HPDE6-E6E7 (cell line): ENCODE measurements at regions not wholly inside any gene's neighbourhood (a gene's known extent, or its start where the extent isn't known, plus 50 kb on each side); places are given as distances from the start of the nearest gene placed in this dataset.

Experiments used
- DNase-seq: peaks from one replicate; pipeline ENCODE4 v3.0.0; 2011; ENCODE audit warnings: missing footprints; ENCODE audit errors: extremely low spot score

DNA sequence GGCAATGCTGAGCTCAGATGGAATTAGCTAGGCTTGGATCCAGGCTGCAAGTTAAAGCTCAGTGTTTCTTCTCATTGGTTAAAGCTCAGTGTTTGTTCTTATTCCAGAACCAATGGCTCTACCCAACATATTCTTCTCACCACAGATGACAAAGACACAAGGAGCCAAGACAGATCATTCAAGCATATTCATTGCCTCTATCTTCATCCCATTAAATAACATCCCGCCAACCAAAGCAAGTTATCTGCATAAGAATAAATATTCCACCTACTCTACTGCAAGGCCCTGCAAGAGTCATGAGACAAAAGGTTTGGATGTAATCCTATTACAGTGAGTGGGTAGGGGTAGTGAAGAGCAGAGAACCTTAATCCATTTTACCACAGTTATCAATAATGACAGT lies 766.5 kb downstream of the C4orf33 start:
- DNase-seq, result no peak

DNA sequence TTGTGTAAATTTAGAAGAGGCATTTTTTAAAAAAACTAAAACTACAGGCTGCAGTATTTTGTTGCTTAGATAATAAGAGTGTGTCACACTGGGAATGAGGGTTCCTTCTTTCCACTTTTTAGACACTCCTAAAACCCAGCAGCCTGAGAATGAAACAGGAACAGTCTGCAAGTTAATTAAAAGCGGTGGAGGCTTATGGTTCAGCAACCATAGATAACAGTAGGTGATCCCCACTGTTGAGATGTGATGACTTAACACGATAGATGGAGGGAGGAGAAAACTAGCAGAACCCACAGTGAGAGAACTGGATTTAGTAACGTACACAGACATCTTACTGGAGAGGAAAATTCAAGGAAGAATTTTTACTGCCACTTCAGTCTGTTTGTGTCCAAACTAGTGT lies 767.3 kb downstream of the C4orf33 start:
- DNase-seq, result no peak

- no peak for DNase-seq
Observed at GRCh38 chr4:129883996-129884395, 788.0 kb downstream of the C4orf33 start.

DNA sequence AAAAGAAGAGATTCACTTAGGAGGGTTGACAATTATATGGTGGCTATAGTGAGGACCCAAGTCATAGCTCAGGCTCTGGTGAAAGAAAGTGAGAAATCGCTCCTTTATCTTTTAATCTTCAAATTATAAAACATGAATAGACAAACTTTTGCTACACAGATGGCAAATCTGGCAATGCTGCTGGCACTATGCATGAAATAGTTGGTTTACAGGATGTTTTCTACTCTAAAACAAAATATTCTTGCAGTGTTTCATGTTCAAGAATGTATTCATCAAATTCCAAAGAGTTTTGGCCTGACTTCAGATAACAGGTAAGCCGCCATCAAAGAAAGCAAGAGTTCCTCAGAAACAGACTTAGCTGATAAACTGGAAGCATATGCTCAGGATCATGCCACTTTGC lies 801.2 kb downstream of the C4orf33 start:
- DNase-seq, result no peak

DNA sequence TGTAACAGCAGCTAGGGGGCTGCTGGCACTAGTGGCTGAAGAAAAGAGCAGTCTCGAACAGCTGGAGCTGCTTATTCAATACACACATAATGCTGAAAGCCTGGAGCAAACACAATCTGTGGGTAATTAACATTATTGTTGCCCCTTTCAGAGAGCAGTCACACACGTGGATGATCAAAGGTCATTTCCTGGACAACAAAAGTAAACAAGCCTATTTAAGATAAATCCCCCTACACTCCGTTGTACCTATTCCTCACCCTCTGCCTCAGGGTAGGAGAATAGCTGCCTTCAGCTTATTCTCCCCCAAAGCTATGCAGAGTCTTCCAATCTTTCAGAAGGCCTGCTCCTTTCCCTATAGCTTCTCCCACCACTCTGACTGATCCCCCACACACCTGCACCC lies 803.9 kb downstream of the C4orf33 start:
- DNase-seq, result no peak

DNA sequence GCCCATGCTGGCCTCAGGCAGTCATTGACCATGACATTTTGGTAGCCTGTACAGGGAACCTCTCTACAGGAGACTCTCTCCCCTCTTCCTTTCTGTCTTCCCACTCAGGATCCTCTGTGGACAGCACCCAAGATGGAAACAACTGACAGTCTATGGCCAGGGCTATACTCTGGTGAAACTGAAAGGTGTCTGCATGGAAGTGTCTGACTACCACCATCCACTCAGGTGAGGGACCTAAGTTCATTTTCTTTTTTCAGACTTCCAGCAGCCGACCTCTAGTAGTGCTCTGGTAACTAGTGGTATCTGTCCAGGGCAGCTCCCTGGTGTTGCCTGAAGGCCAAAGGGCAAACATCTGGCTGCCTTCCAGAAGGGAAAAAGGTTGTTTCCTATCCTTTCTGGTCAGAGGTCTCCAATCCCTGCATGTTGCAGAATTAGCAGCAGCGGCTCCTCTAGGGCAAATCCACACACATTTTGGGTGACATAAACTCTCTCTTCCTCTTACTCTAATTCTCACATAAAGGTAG lies 804.5 kb downstream of the C4orf33 start:
- DNase-seq, result no peak

GRCh38 chr4:129901205-129901604 lies 805.3 kb downstream of the C4orf33 start:
- no peak for DNase-seq

DNA sequence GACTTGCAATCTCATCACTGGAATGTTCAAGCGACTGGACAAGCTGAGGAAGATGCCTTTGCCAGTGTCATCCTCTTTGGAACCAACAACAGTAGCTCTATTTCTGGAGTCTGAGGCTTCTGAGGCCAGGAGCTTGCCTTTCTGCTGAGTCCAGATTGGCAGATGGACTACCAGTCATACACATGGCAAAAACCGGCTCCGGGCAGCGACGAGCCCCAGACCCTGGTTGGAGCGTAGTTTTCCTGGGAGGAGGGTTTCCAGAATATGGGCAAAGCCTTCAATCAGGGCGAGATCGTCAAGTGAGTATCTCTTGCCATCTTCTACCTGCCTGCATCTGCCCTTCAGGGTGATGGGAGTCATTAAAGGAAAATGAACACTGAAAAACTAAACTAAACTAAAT lies 807.9 kb downstream of the C4orf33 start:
- DNase-seq, result no peak

- DNase-seq, result no peak
Observed at GRCh38 chr4:129905256-129905655, 809.3 kb downstream of the C4orf33 start.

GRCh38 chr4:129908117-129908516 lies 812.2 kb downstream of the C4orf33 start:
- DNase-seq, result no peak

DNA sequence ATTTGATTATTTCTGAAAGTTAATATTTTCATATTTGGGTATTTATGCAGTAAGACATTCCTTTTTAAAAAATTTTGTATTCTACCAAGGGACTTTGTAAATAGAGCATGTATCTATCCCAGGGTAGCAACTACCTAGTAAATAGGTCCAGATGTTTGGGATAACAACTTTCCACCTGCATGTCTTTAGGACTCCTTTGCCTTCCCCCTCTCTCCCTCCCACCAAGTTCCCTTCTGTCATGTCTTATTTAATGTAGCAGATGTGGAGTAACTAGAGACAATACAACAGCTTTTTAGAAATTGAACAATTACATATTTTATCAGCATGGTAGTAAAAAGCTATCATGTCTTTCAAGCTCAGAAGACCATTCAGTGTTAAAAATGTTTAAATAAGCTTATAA lies 821.0 kb downstream of the C4orf33 start:
- DNase-seq, result no peak

GRCh38 chr4:129917651-129918050 lies 821.7 kb downstream of the C4orf33 start:
- no peak for DNase-seq

GRCh38 chr4:129926936-129927335 lies 831.0 kb downstream of the C4orf33 start:
- no peak for DNase-seq

GRCh38 chr4:129929052-129929451 lies 833.1 kb downstream of the C4orf33 start:
- no peak for DNase-seq

DNA sequence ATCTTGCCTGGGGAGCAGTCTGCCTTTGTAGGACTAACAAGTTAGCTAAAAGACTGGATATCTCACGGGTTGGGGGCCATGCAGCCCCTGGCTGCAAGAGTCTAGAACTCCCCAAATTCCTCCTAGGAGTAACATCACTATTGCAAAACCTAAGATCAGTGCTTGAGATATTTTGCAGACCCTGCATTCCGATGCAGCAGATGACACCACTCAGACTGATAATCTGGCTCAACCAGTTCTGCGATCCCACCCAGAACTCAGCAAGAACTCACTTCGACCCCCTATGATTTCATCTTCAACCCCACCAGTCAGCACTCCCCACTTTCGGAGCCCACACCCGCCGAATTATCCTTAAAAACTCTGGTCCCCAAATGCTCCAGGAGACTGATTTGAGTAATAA lies 834.0 kb downstream of the C4orf33 start:
- no peak for DNase-seq

DNA sequence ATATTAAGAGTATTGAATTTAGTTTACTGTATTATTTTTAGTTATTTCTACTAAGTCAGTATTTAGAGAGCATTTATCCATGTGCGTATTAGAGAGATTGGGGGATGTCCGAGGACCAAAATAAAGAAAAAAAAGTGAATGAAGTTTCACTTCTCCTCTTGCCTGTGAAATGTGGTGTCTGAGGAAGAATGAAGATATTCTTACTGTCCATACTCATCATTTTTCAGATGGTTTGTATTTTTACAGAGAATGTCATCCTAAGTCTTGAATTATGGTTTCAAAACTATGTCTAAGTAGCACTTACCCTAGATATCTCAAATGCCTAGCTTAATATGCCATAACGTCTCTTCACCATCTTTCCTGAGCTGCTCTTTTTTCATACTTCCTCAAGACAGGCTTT lies 854.3 kb downstream of the C4orf33 start:
- no peak for DNase-seq

GRCh38 chr4:129966175-129966574 lies 870.2 kb downstream of the C4orf33 start:
- DNase-seq, result no peak

GRCh38 chr4:129968366-129968765 lies 872.4 kb downstream of the C4orf33 start:
- DNase-seq, result no peak

- no peak for DNase-seq
Observed at GRCh38 chr4:129968778-129969177, 872.8 kb downstream of the C4orf33 start.

DNA sequence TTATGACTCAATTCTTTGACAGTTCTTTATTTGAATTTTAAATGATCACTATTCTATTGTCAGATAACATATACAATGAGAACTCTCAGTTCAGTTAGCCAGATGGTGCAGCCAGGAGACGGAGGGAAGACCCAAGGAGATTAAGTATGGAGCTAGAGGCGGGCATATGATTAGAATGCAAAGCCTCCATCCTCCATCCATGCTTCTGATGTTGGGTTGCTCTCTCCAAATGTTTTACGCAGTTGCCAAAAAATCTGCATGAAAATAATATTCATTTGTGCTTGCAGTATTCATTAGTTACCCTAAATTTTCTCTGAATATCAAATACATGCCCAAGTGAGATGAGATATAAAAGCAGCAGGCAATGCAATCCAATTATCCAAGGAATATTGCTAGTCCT lies 874.8 kb downstream of the C4orf33 start:
- no peak for DNase-seq

GRCh38 chr4:129971419-129971818 lies 875.5 kb downstream of the C4orf33 start:
- no peak for DNase-seq

DNA sequence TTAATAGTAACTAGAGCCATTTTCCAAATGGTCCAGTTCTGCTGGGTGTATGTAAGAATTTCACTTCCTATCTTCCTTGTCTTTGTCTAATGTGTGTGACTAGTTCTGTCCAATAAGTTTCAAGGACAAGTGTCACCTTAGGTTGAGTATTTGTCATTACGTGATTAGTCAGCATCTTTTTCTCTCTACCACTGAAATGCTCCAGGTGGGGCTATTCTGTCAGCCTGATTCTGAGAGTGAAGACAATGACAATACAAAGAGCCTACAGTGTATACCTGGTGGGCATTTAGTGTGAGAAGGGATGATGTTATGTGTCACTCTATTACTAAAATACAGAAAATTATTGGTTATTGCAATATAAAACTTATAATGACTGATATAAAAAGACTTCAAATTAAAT lies 876.3 kb downstream of the C4orf33 start:
- no peak for DNase-seq

DNA sequence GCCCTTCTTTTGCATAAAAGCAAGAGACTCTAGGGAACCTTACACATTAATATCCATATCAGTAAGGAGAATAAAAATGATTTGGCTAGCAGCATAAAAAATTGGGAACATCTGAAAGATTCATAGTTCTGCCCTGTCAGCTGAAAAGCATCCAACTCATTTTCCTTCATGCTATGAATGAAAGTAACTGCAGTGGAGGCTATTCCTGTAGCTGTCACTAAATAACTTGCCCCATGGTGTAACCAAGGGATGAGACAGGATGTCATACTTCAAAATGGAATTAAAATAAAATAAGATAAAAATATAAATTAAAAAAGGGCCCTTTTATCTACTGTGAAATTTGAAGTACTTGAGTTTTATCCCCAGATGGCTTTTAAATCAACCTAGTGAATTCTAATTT lies 878.8 kb downstream of the C4orf33 start:
- DNase-seq, result no peak

DNA sequence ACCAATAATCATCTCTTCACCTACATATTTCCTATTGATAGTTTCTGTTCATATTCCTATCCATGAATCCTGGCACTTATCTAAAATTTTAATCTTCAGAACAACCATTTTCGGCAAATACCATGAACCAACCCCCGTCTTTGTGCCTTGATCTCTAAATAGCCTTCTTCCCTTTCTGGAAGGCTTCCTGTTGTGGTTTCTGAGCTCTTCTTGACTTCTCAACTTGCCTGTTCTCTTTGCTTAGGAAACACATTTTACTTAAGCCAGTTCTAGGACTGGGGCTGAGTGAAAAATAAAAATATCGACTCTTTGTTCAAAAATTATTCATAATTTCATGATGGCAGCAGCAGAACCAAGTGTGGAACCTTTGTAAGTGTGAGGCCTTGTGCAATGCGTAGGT lies 882.4 kb downstream of the C4orf33 start:
- DNase-seq, result no peak

GRCh38 chr4:129988957-129989356 lies 893.0 kb downstream of the C4orf33 start:
- DNase-seq, result no peak
